GM18907 (cell line): ENCODE measurements at regions not wholly inside any gene's neighbourhood (a gene's known extent, or its start where the extent isn't known, plus 50 kb on each side); places are given as distances from the start of the nearest gene placed in this dataset.
A peak's percentile ranks its signal among the peaks of the same experiment; 100 is the strongest.

Experiments
- ATAC-seq: cut with Tn5 transposase; IDR thresholded peaks from one replicate; pipeline ENCODE4 v1.9.1; 2021; ENCODE audit warnings: mild to moderate bottlenecking, moderate library complexity; ENCODE audit not compliant: unreplicated experiment

DNA sequence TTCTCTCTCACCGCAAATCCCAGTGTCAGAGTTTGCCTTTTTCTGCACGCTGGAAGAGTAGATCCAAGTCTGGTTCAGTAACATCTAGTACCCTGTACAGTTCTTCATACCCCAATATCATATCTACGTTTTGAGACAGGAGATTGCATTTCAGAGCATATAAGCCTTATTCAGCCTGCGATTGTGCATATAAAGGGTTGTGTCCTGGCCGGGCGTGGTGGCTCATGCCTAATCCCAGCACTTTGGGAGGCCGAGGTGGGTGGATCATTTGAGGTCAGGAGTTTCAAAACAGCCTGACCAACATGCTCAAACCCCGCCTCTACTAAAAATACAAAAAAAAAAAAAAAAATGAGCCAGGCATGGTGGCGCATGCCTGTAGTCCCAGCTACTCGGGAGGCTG, 104.9 kb downstream of the MTNR1B start:
- ATAC-seq: no peak

- no peak for ATAC-seq
Measured at GRCh38 chr11:93075782-93076181, 106.3 kb downstream of the MTNR1B start.

GRCh38 chr11:93080146-93080759, 110.8 kb downstream of the MTNR1B start:
- ATAC-seq: no peak

DNA sequence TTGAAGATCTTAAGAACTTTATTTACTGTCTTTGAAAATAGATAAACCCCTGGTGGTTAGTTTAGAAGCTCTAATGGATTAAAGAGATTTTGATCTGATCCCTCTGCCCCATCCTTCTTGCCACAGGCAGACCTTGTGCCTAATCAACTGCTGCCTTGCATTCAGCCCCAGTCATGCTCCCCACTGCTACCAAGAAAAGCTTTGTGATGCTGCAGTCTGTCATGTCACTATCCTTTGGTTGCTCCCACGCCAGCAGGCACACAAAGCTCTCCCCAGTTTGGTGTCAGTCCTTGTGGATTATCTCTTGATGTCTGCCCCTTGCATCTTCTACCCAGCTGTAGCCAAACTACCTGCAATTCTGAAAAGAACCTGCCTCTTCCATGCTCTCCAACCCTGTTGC, 112.2 kb downstream of the MTNR1B start:
- no peak for ATAC-seq

GRCh38 chr11:93082900-93083299, 113.4 kb downstream of the MTNR1B start:
- no peak for ATAC-seq

- ATAC-seq: no peak
Measured at GRCh38 chr11:93084727-93085505, 112.9 kb downstream of the SLC36A4 start.

DNA sequence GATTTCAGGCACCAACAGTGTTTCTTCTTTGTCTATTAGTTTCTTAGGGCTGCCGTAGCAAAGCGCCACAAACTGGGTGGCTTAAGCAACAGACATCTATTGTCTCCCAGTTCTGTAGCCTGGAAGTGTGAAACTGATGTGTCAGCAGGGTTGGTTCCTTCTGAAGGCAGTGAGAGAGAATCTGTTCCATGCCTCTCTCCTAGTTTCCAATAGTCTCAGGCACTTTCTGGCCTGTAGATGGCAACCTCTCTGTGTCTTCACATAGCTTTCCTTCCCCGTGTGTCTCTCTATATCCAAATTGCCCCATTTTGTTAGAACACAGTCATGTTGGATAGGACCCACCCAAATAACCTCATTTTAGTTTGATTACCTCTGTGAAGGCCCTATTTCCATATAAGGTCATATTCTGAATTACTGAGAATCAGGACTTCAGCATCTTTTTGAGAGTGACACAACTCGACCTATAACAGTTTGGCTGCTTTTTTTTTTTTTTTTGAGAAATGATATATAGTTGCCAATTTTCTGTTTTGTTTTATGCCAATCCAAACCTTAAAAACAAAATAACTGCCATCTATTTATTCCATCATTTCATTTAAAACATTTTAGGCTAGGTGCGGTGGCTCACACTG, 108.2 kb downstream of the SLC36A4 start:
- ATAC-seq: peak; percentile 65
